ENCODE measurements at regions not wholly inside any gene's neighbourhood (a gene's known extent, or its start where the extent isn't known, plus 50 kb on each side); places are given as distances from the start of the nearest gene placed in this dataset.

DNA sequence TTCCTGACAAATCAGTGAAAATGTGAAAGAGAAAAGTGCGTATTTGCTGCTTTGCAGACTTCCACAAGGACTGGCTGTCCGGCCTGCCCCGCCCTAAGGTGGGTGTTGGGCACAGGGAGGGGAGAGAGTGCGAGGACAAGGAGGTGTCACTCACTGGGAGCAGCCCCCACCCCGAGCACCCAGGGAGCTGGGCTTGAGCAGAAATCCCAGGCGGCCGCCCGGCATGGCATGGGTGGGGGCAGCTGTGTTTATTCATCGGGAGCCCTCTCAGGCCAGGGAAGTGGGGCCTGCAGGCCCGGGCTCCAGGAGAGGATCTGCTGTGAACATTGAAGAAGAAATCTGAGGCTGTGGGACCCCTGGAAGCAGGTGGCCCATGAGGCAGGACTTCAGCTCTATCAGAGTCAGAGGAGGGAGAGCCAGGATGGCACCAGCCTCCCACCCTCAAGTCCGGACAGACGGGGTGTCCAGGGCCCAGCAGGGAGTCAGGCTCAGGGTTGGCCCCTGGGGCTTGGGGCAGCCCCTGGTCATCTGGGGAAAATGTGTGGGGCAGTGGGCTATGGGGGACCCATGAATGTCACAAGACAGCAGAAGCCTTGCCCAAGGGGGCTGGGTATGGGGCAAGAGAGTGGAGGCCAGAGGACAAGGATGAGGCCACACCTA lies 164.4 kb upstream of the PPP2R2D start:
- TF ChIP-seq EP300 (IDR thresholded peaks at IDR 0.05) (no peak), POLR2A (IDR thresholded peaks at IDR 0.05; ENCODE audit: low read depth) (no peak), POLR2AphosphoS5 (IDR thresholded peaks at IDR 0.05) (no peak)
- TF ChIP-seq, protein P1, sequence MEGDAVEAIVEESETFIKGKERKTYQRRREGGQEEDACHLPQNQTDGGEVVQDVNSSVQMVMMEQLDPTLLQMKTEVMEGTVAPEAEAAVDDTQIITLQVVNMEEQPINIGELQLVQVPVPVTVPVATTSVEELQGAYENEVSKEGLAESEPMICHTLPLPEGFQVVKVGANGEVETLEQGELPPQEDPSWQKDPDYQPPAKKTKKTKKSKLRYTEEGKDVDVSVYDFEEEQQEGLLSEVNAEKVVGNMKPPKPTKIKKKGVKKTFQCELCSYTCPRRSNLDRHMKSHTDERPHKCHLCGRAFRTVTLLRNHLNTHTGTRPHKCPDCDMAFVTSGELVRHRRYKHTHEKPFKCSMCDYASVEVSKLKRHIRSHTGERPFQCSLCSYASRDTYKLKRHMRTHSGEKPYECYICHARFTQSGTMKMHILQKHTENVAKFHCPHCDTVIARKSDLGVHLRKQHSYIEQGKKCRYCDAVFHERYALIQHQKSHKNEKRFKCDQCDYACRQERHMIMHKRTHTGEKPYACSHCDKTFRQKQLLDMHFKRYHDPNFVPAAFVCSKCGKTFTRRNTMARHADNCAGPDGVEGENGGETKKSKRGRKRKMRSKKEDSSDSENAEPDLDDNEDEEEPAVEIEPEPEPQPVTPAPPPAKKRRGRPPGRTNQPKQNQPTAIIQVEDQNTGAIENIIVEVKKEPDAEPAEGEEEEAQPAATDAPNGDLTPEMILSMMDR (IDR thresholded peaks at IDR 0.05): no peak
- Histone ChIP-seq H3K36me3 (no peaks in the 10 kb centered on the region), H3K27ac (replicated peaks in 1 of 4) (no peak overlapping the region), H3K9me3 (peaks cover 0 to 19% (median 10%) of the 10 kb centered on the region in 4 donors), H3K4me3 (no peak overlapping the region), H3K4me1 (no peaks in the 10 kb centered on the region), H3K27me3 (peaks cover 0 to 14% (median 0%) of the 10 kb centered on the region in 4 donors)
- intact Hi-C loops (cut with DNase I): no loop called here
- 84% methylated on average over 12 of the region's 12 CpGs for WGBS
- DNase-seq (ENCODE audit: extremely low spot score): no peak

DNA sequence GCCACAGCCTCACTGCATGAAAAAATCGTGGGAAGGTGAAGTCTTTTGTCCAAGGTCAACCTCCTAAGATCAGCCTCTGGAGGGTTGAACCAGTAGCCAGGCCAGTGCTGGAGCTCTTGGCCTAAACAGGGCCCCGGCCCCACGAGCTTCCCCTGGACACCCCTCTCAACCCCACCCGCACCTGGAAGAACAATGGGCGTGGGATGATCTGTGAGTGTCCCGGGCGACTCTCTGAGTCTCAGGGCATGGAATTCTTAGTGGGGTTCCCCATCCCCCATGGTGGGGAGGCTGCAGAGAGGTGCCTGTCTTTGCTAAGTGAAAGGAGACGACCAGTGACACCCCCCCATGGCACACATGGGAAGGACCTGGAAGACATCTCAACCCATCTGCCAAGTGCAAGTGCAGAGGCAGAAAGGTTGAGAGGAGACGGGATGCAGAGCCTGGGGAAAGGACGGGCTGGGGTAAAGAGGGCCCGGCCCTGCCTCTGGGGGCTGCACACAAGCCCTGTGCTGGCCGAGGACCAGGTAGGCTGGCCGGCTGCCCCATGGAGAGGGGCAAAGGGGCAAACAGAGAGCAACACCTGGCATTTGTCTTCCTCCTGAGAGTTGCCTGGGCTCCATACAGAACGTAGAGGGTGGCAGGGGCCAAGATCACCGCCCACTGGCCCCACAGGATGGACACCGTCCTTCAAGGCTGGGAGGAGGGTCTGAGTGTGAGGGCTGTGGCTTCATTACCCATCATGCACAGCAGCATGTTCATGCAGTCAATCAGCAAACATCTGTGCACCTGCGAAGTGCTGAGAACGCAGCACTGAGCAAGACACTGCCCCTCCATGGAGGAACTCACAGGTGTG lies 163.0 kb upstream of the PPP2R2D start:
- Histone ChIP-seq H3K27me3 (peaks cover 0 to 21% (median 0%) of the 10 kb centered on the region in 4 donors), H3K9me3 (peaks cover 0 to 10% (median 2%) of the 10 kb centered on the region in 4 donors), H3K4me1 (peaks cover 0 to 2% (median under 1%) of the 10 kb centered on the region in 4 donors), H3K27ac (replicated peaks in 1 of 4) (no peak overlapping the region), H3K36me3 (no peaks in the 10 kb centered on the region), H3K4me3 (no peak overlapping the region)
- 89% methylated on average over 15 of the region's 18 CpGs for WGBS
- DNase-seq (ENCODE audit: extremely low spot score): no peak
- TF ChIP-seq, protein P1 (IDR thresholded peaks at IDR 0.05): no peak
- TF ChIP-seq POLR2AphosphoS5 (IDR thresholded peaks at IDR 0.05) (no peak), POLR2A (IDR thresholded peaks at IDR 0.05; ENCODE audit: low read depth) (no peak), EP300 (IDR thresholded peaks at IDR 0.05) (no peak)
- intact Hi-C loops (cut with DNase I): no loop called here

DNA sequence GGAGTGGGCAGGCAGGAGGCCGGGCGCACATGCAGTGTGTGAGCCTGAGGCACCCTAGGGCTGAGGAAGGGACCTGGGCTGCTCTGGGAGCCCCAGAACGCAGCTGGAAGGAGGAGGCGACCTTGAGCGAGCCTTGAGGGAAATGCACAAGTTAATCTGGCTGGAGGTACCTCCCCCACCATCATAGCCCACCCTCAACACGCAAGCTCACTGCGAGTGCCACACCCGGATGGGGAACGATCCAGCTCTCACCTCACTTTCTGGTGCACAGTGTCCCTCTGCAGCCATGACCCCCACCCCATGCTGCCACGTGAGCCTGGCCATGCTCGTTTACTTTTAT lies 162.4 kb upstream of the PPP2R2D start:
- WGBS: 64% methylated on average over 9 of the region's 11 CpGs
- Histone ChIP-seq H3K36me3 (no peaks in the 10 kb centered on the region), H3K27ac (replicated peaks in 1 of 4) (no peak overlapping the region), H3K4me1 (peaks cover 0 to 8% (median 6%) of the 10 kb centered on the region in 4 donors), H3K4me3 (no peak overlapping the region), H3K27me3 (peaks cover 0 to 27% (median 0%) of the 10 kb centered on the region in 4 donors), H3K9me3 (peaks cover 0 to 4% (median 0%) of the 10 kb centered on the region in 4 donors)
- intact Hi-C loops (cut with DNase I): no loop called here
- no peak for TF ChIP-seq POLR2AphosphoS5 (IDR thresholded peaks at IDR 0.05)
- TF ChIP-seq POLR2A (IDR thresholded peaks at IDR 0.05; ENCODE audit: low read depth): no peak
- TF ChIP-seq EP300 (IDR thresholded peaks at IDR 0.05): no peak
- TF ChIP-seq, protein P1 (IDR thresholded peaks at IDR 0.05): no peak
- no peak for DNase-seq (ENCODE audit: extremely low spot score)

DNA sequence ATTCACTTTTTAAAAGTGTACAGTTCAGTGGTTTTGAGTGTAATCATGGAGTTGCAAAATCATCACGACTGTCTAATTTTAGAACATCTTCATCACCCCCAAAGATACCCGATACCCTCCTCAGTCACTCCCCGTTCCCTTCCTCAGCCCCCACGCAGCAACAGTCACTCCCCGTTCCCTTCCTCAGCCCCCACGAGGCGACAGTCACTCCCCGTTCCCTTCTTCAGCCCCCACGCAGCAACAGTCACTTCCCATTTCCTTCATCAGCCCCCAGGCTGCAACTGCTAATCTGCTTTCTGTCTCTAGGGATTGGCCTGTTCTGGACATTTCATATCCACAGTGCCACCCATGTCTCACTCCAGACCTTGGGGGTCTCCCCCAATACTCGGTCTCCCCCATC lies 161.6 kb upstream of the PPP2R2D start:
- no peak for TF ChIP-seq EP300 (IDR thresholded peaks at IDR 0.05)
- TF ChIP-seq, protein P1 (IDR thresholded peaks at IDR 0.05): no peak
- no peak for TF ChIP-seq POLR2AphosphoS5 (IDR thresholded peaks at IDR 0.05)
- 55% methylated on average over 10 of the region's 10 CpGs for WGBS
- no peak overlapping the region for H3K4me3 ChIP-seq
- no peaks in the 10 kb centered on the region for H3K9me3 ChIP-seq
- H3K27ac ChIP-seq (replicated peaks in 1 of 4): no peak overlapping the region
- peaks cover 0 to 36% (median 0%) of the 10 kb centered on the region in 4 donors for H3K27me3 ChIP-seq
- H3K4me1 ChIP-seq: peaks cover 0 to 14% (median 13%) of the 10 kb centered on the region in 4 donors
- no peaks in the 10 kb centered on the region for H3K36me3 ChIP-seq
- intact Hi-C loops (cut with DNase I): no loop called here
- DNase-seq (ENCODE audit: extremely low spot score): no peak
